Pancreas (tissue), 10 donors: ENCODE measurements at regions not wholly inside any gene's neighbourhood (a gene's known extent, or its start where the extent isn't known, plus 50 kb on each side); places are given as distances from the start of the nearest gene placed in this dataset.
"Not testable (repeated sequence)": the region's sequence is repeated elsewhere in the genome, so short reads cannot be mapped to it uniquely, and the experiment has no call there.

ENCODE experiments used
- ATAC-seq, 4 donors: fragments of 200-7000 bp; cut with Tn5 transposase; one replicate each; pipeline versions ENCODE4 v1.8.0 to v1.9.1; 2020; ENCODE audit warnings: mild to moderate bottlenecking in 4 of 4, moderate library complexity in 4 of 4
- DNase-seq, 6 donors: peaks; one replicate each; pipeline ENCODE4 v3.0.0-alpha.2; 2020
- FAIRE-seq: peaks from 2 replicates; lab custom pipeline; 2012; peaks lifted over from hg19 to GRCh38; lab: Jason Lieb, UNC
- H3K27ac ChIP-seq, 4 donors: fragments of 200-600 bp; sonication (generic); 1 replicate in 3 of 4; 2 replicates in 1 of 4; pipeline versions ENCODE4 v1.5.0 to v1.8.0; 2020
- H3K27me3 ChIP-seq, 4 donors: fragments of 200-600 bp; one replicate each; pipeline ENCODE4 v1.8.0; 2021
- H3K36me3 ChIP-seq, 3 donors: fragments of 200-600 bp; sonication (generic) in 1 of 3; one replicate each; pipeline versions ENCODE4 v1.5.0 to v1.8.0; 2020 to 2021
- H3K4me1 ChIP-seq, 3 donors: fragments of 200-600 bp; one replicate each; pipeline ENCODE4 v1.8.0; 2021
- H3K4me3 ChIP-seq, 4 donors: fragments of 200-600 bp; sonication (generic) in 2 of 4; one replicate each; pipeline versions ENCODE4 v1.5.0 to v1.8.0; 2020 to 2021
- H3K9me3 ChIP-seq, 4 donors: fragments of 200-600 bp; one replicate each; pipeline ENCODE4 v1.8.0; 2021
- WGBS, 2 donors: extraction: QIAGEN DNeasy Blood & Tissue Kit; methylation state at CpG; one replicate each; pipeline ENCODE4 v1.1.7; 2013; 5-methylcytosine and 5-hydroxymethylcytosine counted together
- intact Hi-C, 3 donors: fragments of 100-400 bp; cut with DNase I; formaldehyde crosslinking; loops; one replicate each; pipeline versions ENCODE4 v1.11.1 to v1.14.2; 2022
- TF ChIP-seq, protein P1 (sequence below), 4 donors: fragments of 200-600 bp; sonication (generic) in 3 of 4; IDR thresholded peaks; one replicate each; pipeline versions ENCODE4 v1.5.0 to v1.8.0; 2021; ENCODE audit warnings: antibody characterized with exemption in 4 of 4
- donor health status: healthy with polysubstance abuse.
- donor health status: DM: no; HTN: no; CAD: no; lungs with moderate emphysema.
- donor health status: DM: no; HTN: no; CAD: no.
- donor health status: control.
- donor health status: control.
- donor health status: Bipolar disorder and iron deficiency.
- donor health status: DM: yes; HTN: yes; CAD: no.
- donor health status: DM: no; HTN: no; CAD: no.
- donor health status: DM: no; HTN: no; CAD: no.
- donor health status: DM: yes; HTN: yes; CAD: no.

DNA sequence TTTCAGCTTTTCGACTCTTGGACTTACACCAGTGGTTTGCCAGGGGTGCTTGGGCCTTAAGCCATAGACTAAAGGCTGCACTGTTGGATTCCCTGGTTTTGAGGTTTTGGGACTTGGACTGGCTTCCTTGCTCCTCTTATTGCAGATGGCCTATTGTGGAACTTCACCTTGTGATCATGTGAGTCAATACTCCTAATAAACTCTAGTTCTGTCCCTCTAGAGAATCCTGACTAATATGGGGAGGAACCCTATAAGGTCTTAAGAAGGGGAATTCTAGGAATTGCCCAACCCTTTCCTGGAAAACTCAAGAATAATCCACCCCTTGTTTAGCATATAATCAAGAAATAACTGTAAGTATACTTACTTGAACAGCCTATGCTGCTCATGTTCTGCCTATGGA is 491.8 kb downstream of the TMEM135 start:
- Histone ChIP-seq H3K4me3 (no peak overlapping the region), H3K27ac (no peak overlapping the region), H3K4me1 (no peaks in the 10 kb centered on the region), H3K9me3 (no peaks in the 10 kb centered on the region), H3K27me3 (no peaks in the 10 kb centered on the region), H3K36me3 (no peaks in the 10 kb centered on the region)
- no peak for FAIRE-seq
- ATAC-seq, result no peak
- WGBS, 2 donors, result 68 to 79% methylated on average over 1 of the region's 1 CpG
- TF ChIP-seq, protein P1, sequence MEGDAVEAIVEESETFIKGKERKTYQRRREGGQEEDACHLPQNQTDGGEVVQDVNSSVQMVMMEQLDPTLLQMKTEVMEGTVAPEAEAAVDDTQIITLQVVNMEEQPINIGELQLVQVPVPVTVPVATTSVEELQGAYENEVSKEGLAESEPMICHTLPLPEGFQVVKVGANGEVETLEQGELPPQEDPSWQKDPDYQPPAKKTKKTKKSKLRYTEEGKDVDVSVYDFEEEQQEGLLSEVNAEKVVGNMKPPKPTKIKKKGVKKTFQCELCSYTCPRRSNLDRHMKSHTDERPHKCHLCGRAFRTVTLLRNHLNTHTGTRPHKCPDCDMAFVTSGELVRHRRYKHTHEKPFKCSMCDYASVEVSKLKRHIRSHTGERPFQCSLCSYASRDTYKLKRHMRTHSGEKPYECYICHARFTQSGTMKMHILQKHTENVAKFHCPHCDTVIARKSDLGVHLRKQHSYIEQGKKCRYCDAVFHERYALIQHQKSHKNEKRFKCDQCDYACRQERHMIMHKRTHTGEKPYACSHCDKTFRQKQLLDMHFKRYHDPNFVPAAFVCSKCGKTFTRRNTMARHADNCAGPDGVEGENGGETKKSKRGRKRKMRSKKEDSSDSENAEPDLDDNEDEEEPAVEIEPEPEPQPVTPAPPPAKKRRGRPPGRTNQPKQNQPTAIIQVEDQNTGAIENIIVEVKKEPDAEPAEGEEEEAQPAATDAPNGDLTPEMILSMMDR (IDR thresholded peaks at IDR 0.05), result no peak
- no peak for DNase-seq
- intact Hi-C loops, result no loop called here

DNA sequence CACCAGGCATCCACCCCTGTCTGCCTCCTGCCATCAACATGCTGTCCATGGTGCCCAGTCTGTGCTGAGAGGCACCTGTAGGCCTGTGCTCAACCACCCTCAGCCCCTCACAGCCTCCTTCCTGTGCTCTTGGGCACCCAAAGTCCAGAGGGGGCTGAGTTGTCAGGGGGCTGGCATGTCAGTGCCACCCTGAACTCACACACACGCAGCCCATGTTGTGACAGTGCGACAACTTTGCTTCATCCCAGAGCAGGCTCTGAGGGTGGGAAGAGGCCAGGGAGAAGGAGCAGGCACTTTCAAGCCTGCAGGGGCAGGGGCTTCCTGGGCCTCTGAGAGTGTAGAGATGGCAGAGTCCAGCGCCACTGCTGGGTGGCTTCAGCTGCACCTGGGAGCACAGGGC is 491.0 kb downstream of the TMEM135 start:
- FAIRE-seq, result no peak

DNA sequence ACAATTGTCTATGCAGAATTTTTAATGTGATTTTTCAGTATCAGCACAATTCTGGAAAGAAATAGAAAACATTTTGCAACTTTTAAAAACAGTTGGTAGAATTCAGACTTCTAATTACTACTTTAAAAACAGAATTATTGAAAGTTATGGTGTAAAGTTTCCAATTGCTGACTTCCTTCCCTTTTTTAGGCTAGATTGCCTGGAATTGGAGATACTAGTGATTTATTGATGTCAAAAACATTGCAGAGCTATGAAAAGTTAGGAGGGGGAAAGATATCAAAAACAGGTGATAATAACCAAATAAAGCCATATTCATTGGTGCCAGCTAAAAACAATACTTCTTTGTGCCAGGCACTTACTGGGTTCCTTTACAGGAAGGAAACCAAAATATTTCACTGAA is 485.5 kb downstream of the TMEM135 start:
- DNase-seq, result no peak

More for the DNA sequence above, 491.0 kb downstream of the TMEM135 start:
- TF ChIP-seq, protein P1 (IDR thresholded peaks at IDR 0.05), result no peak
- Histone ChIP-seq H3K9me3 (no peaks in the 10 kb centered on the region), H3K27me3 (no peaks in the 10 kb centered on the region), H3K36me3 (no peaks in the 10 kb centered on the region), H3K4me1 (no peaks in the 10 kb centered on the region), H3K27ac (no peak overlapping the region), H3K4me3 (no peak overlapping the region)
- peak in 1 of 6 donors; percentile 32 for DNase-seq
- ATAC-seq, result no peak
- 88 to 89% methylated on average over 3 of the region's 3 CpGs for WGBS, 2 donors
- intact Hi-C loops, result no loop called here

DNA sequence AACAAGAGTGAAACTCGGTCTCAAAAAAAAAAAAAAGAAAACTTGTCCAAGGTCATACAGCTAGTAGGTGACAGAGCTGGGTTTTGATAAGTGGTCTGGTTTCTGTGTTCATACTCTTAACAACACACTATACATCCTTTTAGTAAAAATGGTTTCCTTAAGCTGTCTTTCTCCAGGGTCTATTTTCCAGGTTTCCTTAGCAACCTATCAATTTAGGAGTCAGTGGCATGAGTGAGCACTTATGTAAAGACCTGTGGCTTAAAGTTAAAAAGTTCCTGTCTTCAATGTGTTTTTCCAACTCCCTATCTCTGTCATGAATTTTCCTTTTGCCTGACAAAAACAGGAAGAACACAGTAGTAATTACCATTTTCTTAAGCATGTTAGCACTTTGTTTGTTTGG is 480.5 kb downstream of the TMEM135 start:
- H3K27me3 ChIP-seq, result no peaks in the 10 kb centered on the region
- no peaks in the 10 kb centered on the region for H3K9me3 ChIP-seq
- H3K36me3 ChIP-seq, result no peaks in the 10 kb centered on the region
- H3K4me1 ChIP-seq, result no peaks in the 10 kb centered on the region
- FAIRE-seq (no peak), ATAC-seq (no peak), DNase-seq (no peak)
- intact Hi-C loops, result no loop called here
- no peak overlapping the region for H3K4me3 ChIP-seq
- H3K27ac ChIP-seq, result no peak overlapping the region
- 33 to 43% methylated on average over 1 of the region's 1 CpG for WGBS, 2 donors
- TF ChIP-seq, protein P1 (IDR thresholded peaks at IDR 0.05), result no peak

More for the DNA sequence above, 485.5 kb downstream of the TMEM135 start:
- no peaks in the 10 kb centered on the region for H3K9me3 ChIP-seq
- no peak overlapping the region for H3K27ac ChIP-seq
- intact Hi-C loops, result no loop called here
- H3K27me3 ChIP-seq, result no peaks in the 10 kb centered on the region
- H3K4me3 ChIP-seq, result no peak overlapping the region
- no peaks in the 10 kb centered on the region for H3K4me1 ChIP-seq
- FAIRE-seq (no peak), ATAC-seq (no peak)
- no peaks in the 10 kb centered on the region for H3K36me3 ChIP-seq
- TF ChIP-seq, protein P1 (IDR thresholded peaks at IDR 0.05), result no peak

DNA sequence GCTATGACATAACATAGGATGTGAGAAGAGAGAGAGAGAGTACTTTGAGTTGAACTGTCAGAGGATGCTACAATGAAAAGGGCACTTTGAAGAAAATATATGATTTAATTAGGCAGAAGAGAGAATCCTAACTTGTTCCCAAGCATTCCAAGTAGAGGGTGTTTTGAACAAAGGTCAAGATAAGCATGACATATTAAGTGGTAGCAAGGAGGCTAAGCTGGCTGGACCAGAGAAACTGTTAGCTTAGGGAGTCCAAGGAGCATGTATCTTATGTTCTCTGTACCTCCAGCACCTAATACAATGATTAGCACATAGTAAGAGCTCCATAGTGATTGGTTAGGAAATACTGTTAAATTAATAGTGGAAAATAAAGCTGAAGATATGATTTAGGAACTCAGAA is 479.6 kb downstream of the TMEM135 start:
- no peak overlapping the region for H3K27ac ChIP-seq
- ATAC-seq, result no peak
- H3K4me1 ChIP-seq, result no peaks in the 10 kb centered on the region
- intact Hi-C loops, result no loop called here
- no peak for FAIRE-seq
- no peaks in the 10 kb centered on the region for H3K9me3 ChIP-seq
- no peak overlapping the region for H3K4me3 ChIP-seq
- no peak for DNase-seq
- no peaks in the 10 kb centered on the region for H3K36me3 ChIP-seq
- TF ChIP-seq, protein P1 (IDR thresholded peaks at IDR 0.05), result no peak
- H3K27me3 ChIP-seq, result no peaks in the 10 kb centered on the region

DNA sequence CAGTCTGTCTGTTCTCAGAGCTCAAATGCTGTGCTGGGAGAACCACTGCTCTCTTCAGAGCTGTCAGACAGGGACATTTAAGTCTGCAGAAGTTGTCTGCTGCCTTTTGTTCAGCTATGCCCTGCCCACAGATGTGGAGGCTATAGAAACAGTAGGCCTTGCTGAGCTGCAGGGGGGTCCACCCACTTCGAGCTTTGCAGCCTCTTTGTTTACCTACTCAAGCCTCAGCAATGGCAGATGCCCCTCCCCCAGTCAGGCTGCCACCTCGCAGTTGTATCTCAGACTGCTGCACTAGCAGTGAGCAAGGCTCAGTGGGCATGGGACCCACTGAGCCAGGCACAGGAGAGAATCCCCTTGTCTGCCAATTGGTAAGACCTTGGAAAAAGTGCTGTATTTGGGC is 470.0 kb downstream of the TMEM135 start:
- FAIRE-seq, DNase-seq, H3K27me3 ChIP-seq, intact Hi-C loops, H3K9me3 ChIP-seq, H3K36me3 ChIP-seq, H3K4me1 ChIP-seq, H3K4me3 ChIP-seq, H3K27ac ChIP-seq, ATAC-seq: not testable (repeated sequence)
- WGBS, 2 donors, result 11 to 14% methylated on average over 2 of the region's 2 CpGs

DNA sequence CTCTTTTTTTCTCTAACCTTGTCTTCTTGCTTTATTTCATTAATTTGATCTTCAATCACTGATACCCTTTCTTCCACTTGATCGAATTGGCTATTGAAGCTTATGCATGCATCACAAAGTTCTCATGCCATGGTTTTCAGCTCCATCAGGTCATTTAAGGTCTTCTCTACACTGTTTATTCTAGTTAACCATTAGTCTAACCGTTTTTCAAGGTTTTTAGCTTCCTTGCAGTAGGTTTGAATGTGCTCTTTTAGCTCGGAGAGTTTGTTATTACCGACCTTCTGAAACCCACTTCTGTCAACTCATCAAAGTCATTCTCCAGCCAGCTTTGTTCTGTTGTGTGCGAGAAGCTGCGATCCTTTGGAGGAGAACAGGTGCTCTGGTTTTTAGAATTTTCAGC is 469.2 kb downstream of the TMEM135 start:
- ATAC-seq, H3K4me1 ChIP-seq, FAIRE-seq, H3K27me3 ChIP-seq, H3K36me3 ChIP-seq, DNase-seq, H3K27ac ChIP-seq, H3K9me3 ChIP-seq, H3K4me3 ChIP-seq, intact Hi-C loops: not testable (repeated sequence)
- WGBS, 2 donors, result 26 to 29% methylated on average over 6 of the region's 6 CpGs
